ENCODE measurements at regions not wholly inside any gene's neighbourhood (a gene's known extent, or its start where the extent isn't known, plus 50 kb on each side); places are given as distances from the start of the nearest gene placed in this dataset.

- no peak for DNase-seq (ENCODE audit: insufficient read length, low spot score)
- FAIRE-seq, result no peak
Measured at GRCh38 chr6:169999367-169999766, 247.9 kb downstream of the ERMARD start.

GRCh38 chr6:169998457-169998856 is 247.0 kb downstream of the ERMARD start:
- FAIRE-seq, result no peak
- no peak for DNase-seq (ENCODE audit: insufficient read length, low spot score)
- TF ChIP-seq, protein P1, sequence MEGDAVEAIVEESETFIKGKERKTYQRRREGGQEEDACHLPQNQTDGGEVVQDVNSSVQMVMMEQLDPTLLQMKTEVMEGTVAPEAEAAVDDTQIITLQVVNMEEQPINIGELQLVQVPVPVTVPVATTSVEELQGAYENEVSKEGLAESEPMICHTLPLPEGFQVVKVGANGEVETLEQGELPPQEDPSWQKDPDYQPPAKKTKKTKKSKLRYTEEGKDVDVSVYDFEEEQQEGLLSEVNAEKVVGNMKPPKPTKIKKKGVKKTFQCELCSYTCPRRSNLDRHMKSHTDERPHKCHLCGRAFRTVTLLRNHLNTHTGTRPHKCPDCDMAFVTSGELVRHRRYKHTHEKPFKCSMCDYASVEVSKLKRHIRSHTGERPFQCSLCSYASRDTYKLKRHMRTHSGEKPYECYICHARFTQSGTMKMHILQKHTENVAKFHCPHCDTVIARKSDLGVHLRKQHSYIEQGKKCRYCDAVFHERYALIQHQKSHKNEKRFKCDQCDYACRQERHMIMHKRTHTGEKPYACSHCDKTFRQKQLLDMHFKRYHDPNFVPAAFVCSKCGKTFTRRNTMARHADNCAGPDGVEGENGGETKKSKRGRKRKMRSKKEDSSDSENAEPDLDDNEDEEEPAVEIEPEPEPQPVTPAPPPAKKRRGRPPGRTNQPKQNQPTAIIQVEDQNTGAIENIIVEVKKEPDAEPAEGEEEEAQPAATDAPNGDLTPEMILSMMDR (IDR thresholded peaks at IDR 0.05; ENCODE audit: insufficient read depth, missing control alignments), result no peak

More at GRCh38 chr6:169999367-169999766, 247.9 kb downstream of the ERMARD start:
- TF ChIP-seq, protein P1 (IDR thresholded peaks at IDR 0.05; ENCODE audit: insufficient read depth, missing control alignments), result no peak

GRCh38 chr6:169997930-169998218 is 246.5 kb downstream of the ERMARD start:
- no peak for FAIRE-seq
- DNase-seq (ENCODE audit: insufficient read length, low spot score), result no peak

DNA sequence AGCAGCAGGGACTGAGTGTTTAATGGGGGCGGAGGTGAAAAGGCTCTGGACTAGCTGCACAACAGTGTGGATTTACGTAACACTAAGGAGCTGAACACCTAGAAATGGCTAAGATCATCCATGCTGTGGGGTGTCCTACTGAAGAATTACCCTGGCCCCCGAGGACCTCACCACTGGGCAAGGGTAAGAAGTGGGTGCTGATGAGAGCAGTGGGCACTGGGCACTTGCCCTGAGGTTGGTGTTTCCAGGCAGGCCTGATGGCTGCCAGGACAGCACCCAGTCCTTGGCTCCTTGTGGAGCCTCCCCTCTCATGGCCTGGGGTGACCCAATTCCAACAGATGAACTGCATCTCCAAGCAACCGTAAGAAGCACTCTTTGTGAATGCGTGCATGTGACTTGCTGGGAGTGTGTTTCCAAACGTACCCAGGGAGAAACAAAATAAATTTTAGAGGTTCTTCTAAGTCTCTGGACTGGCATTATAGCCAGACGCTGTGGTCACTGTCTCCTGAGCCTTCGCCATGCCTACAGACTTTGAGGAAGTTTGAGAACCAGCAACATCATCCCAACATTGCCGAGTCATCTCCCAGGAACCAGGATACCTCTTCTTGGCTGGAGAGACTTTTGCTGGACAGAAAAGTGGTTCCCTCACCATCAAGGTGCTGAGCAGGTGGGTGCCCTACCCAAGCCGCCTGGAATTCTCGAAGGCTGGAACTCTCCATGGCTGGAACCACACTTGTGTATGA is 245.9 kb downstream of the ERMARD start:
- DNase-seq (ENCODE audit: insufficient read length, low spot score), result no peak
- TF ChIP-seq, protein P1 (IDR thresholded peaks at IDR 0.05; ENCODE audit: insufficient read depth, missing control alignments), result no peak
- FAIRE-seq, result no peak

More at GRCh38 chr6:169997930-169998218, 246.5 kb downstream of the ERMARD start:
- TF ChIP-seq, protein P1 (IDR thresholded peaks at IDR 0.05; ENCODE audit: insufficient read depth, missing control alignments), result no peak

DNA sequence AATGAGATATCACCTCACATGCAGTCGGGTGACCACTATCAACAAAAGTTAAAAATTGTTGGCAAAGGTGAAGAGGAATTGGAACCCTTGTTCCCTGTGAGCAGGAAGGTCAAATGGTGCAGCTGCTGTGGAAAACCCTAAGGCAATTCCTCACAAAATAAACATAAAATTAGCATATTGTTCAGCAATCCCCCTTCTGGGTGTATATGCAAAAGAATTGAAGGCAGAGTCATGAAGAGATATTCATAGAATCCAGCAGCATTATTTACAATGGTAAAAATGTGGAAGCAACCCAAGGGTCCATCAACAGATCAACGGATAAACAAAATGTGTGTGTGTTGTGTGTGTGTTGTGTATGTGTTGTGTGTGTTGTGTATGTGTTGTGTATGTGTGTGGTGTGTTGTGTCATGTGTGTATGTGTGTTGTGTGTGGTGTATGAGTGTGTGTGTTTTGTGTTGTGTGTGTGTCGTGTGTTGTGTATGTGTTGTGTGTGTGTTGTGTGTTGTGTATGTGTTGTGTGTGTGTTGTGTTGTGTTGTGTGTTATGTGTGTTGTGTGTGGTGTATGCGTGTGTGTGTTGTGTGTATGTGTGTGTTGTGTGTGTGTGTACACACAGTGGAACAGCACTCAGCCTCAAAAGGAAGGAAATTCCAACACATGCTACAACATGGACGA is 245.1 kb downstream of the ERMARD start:
- no peak for DNase-seq (ENCODE audit: insufficient read length, low spot score)
- TF ChIP-seq, protein P1 (IDR thresholded peaks at IDR 0.05; ENCODE audit: insufficient read depth, missing control alignments), result no peak
- FAIRE-seq, result no peak

DNA sequence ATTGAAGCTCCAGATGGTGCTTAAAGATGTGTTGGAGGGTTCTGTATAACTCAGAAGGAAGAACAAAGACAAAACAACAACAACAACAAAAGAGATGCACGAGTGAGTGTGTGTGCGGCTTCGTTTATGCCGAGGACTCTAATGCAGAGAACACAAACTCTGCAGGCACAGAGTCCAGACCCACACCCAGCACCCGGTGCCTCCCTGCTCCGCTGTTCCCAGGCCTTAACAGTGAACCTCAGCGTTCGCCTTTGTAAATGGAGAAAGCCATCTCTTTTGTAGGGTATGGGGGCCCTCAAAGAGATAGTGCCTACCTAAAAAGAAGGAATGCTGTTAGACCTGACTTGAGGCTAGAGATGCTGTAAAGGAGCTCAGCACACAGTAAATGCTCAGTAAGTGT is 243.3 kb downstream of the ERMARD start:
- DNase-seq (ENCODE audit: insufficient read length, low spot score) (no peak), FAIRE-seq (no peak)
- TF ChIP-seq, protein P1 (IDR thresholded peaks at IDR 0.05; ENCODE audit: insufficient read depth, missing control alignments), result no peak
